ENCODE measurements at regions not wholly inside any gene's neighbourhood (a gene's known extent, or its start where the extent isn't known, plus 50 kb on each side); places are given as distances from the start of the nearest gene placed in this dataset.

DNA sequence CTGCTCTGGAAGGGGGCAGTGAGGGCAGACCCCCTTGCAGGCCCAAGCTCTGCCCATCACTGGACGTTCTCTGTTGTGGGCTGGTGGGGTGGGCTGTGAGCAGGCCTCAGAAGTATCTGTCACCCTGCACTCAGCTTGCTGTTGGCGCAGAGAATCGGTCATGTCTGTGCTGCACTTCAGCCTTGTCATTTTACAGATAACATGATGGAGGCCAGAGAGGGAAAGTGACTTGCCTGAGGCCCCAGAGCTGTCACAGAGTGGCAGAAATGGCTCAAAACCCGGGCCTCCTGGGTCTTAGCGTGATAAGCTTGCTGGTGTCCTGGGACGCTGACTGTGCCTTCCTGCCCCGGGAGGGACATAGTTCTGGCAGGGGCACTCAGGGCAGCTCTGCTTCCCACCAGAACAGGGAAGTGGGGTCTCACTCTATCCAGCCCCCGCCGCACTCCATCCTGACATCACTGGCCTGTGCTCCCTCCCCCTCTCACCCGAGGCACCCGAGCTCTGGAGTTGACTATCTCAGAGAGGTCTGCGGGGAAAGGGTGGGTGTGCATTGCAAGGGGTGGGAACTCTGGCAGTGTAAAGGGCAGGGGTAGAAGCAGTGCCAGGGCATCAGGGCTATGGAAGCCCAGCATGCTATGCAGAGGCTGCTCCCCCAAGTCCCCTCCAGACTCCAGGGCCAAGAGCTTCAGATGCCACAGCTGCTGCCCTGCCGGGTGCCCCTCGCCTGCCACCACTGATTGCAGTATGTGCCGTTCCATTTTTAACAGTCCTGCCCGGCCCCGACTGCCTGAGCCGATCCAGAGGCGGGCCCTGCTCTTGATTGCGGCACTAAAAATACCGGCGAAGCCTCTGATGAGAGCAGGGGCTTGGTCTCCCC is 50.4 kb upstream of the NECTIN1 start:
- no peak overlapping the region for H3K4me3 ChIP-seq
- no peak overlapping the region for H3K27ac ChIP-seq
- TF ChIP-seq, protein P1, sequence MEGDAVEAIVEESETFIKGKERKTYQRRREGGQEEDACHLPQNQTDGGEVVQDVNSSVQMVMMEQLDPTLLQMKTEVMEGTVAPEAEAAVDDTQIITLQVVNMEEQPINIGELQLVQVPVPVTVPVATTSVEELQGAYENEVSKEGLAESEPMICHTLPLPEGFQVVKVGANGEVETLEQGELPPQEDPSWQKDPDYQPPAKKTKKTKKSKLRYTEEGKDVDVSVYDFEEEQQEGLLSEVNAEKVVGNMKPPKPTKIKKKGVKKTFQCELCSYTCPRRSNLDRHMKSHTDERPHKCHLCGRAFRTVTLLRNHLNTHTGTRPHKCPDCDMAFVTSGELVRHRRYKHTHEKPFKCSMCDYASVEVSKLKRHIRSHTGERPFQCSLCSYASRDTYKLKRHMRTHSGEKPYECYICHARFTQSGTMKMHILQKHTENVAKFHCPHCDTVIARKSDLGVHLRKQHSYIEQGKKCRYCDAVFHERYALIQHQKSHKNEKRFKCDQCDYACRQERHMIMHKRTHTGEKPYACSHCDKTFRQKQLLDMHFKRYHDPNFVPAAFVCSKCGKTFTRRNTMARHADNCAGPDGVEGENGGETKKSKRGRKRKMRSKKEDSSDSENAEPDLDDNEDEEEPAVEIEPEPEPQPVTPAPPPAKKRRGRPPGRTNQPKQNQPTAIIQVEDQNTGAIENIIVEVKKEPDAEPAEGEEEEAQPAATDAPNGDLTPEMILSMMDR (IDR thresholded peaks at IDR 0.05): no peak
- H3K36me3 ChIP-seq: no peaks in the 10 kb centered on the region
- no peaks in the 10 kb centered on the region for H3K27me3 ChIP-seq (replicated peaks; ENCODE audit: insufficient read depth)
- DNase-seq (ENCODE audit: low spot score): no peak
- no peaks in the 10 kb centered on the region for H3K9me3 ChIP-seq
- H3K4me1 ChIP-seq (ENCODE audit: control insufficient read depth in 1 of 2, low read depth in 2 of 2): peaks cover 6 to 14% of the 10 kb centered on the region in 2 donors
- ATAC-seq (ENCODE audit: insufficient number of reproducible peaks, low FRiP score, low read depth): no peak
